GM10248 (cell line): ENCODE measurements at regions not wholly inside any gene's neighbourhood (a gene's known extent, or its start where the extent isn't known, plus 50 kb on each side); places are given as distances from the start of the nearest gene placed in this dataset.

ENCODE experiments used
- CTCF ChIA-PET: fragments of 300-600 bp; sonication (Branson Sonifier 250); formaldehyde crosslinking; extraction: SDS; loops from one replicate; lab custom pipeline; 2021; ENCODE audit warnings: antibody characterized with exemption; lab: Yijun Ruan, JAX
- POLR2A ChIA-PET: fragments of 350-650 bp; sonication (Branson Sonifier 250); formaldehyde crosslinking; extraction: SDS; loops from one replicate; lab custom pipeline; 2020; ENCODE audit warnings: antibody characterized with exemption; lab: Yijun Ruan, JAX
- DNase-seq: peaks from one replicate; pipeline ENCODE4 v3.0.0; 2012; ENCODE audit errors: extremely low spot score
- CTCF ChIP-seq: IDR thresholded peaks from 2 replicates; pipeline ENCODE4 v1.5.1; 2012; ENCODE audit warnings: mild to moderate bottlenecking, low read depth; ENCODE audit errors: extremely low read depth, missing control alignments, control extremely low read depth

- ChIA-PET CTCF (interaction anchor here (1.1 to 1.6 kb wide), 3 partner anchors 11 to 69 kb away, joined by 3 to 4 read pairs (median 3); no protein-coding TSS in a partner anchor), POLR2A (no interaction called here)
- DNase-seq = no peak
- no peak for TF ChIP-seq CTCF
Measured at GRCh38 chr20:53692465-53693067, 98.9 kb upstream of the ZNF217 start.

GRCh38 chr20:53691811-53692192 lies 98.2 kb upstream of the ZNF217 start:
- ChIA-PET POLR2A (no interaction called here), CTCF (interaction anchor here (1.1 to 1.6 kb wide), 4 partner anchors 10 to 68 kb away, joined by 3 to 4 read pairs (median 4); no protein-coding TSS in a partner anchor)
- TF ChIP-seq CTCF = no peak
- no peak for DNase-seq

- ChIA-PET CTCF (interaction anchor here (1.1 to 1.6 kb wide), 4 partner anchors 10 to 67 kb away, joined by 3 to 4 read pairs (median 4); no protein-coding TSS in a partner anchor), POLR2A (no interaction called here)
- TF ChIP-seq CTCF = no peak
- DNase-seq = no peak
Measured at GRCh38 chr20:53691060-53691810, 97.6 kb upstream of the ZNF217 start.

GRCh38 chr20:53688085-53688484 lies 94.4 kb upstream of the ZNF217 start:
- no peak for DNase-seq
- ChIA-PET POLR2A (no interaction called here), CTCF (interaction anchor here (1.2 kb wide), 1 partner anchor 257 kb away, joined by 3 read pairs; no protein-coding TSS in a partner anchor)
- TF ChIP-seq CTCF = no peak

- DNase-seq = no peak
- POLR2A ChIA-PET = no interaction called here
- CTCF ChIA-PET = interaction anchor here (0.8 to 1.7 kb wide), 6 partner anchors 11 to 255 kb away, joined by 3 to 9 read pairs (median 4); no protein-coding TSS in a partner anchor
Measured at GRCh38 chr20:53685070-53685595, 91.5 kb upstream of the ZNF217 start.

More at GRCh38 chr20:53685070-53685595, 91.5 kb upstream of the ZNF217 start:
- no peak for TF ChIP-seq CTCF
